GM18499 (cell line): ENCODE measurements at regions not wholly inside any gene's neighbourhood (a gene's known extent, or its start where the extent isn't known, plus 50 kb on each side); places are given as distances from the start of the nearest gene placed in this dataset.

Experiments
- ATAC-seq: cut with Tn5 transposase; IDR thresholded peaks from one replicate; pipeline ENCODE4 v1.9.1; 2021; ENCODE audit warnings: moderate number of reproducible peaks; ENCODE audit not compliant: insufficient read depth, unreplicated experiment

- no peak for ATAC-seq
Observed at GRCh38 chr11:80532633-80533232, 1091.9 kb upstream of the TENM4 start.

GRCh38 chr11:80529726-80530125 lies 1088.9 kb upstream of the TENM4 start:
- no peak for ATAC-seq

GRCh38 chr11:80525663-80526405 lies 1085.0 kb upstream of the TENM4 start:
- ATAC-seq: no peak

- no peak for ATAC-seq
Observed at GRCh38 chr11:80524349-80524748, 1083.5 kb upstream of the TENM4 start.

GRCh38 chr11:80523057-80523456 lies 1082.2 kb upstream of the TENM4 start:
- ATAC-seq: no peak

GRCh38 chr11:80521592-80521991 lies 1080.8 kb upstream of the TENM4 start:
- ATAC-seq: no peak

GRCh38 chr11:80520507-80520887 lies 1079.7 kb upstream of the TENM4 start:
- ATAC-seq: no peak

GRCh38 chr11:80519596-80520506 lies 1079.0 kb upstream of the TENM4 start:
- no peak for ATAC-seq

GRCh38 chr11:80517701-80518100 lies 1076.9 kb upstream of the TENM4 start:
- no peak for ATAC-seq

- ATAC-seq: no peak
Observed at GRCh38 chr11:80515097-80515496, 1074.3 kb upstream of the TENM4 start.

- no peak for ATAC-seq
Observed at GRCh38 chr11:80512491-80512890, 1071.7 kb upstream of the TENM4 start.

- no peak for ATAC-seq
Observed at GRCh38 chr11:80505771-80506170, 1064.9 kb upstream of the TENM4 start.

- ATAC-seq: no peak
Observed at GRCh38 chr11:80503990-80504389, 1063.2 kb upstream of the TENM4 start.

GRCh38 chr11:80502511-80502910 lies 1061.7 kb upstream of the TENM4 start:
- no peak for ATAC-seq

GRCh38 chr11:80495116-80495515 lies 1054.3 kb upstream of the TENM4 start:
- no peak for ATAC-seq

- no peak for ATAC-seq
Observed at GRCh38 chr11:80487952-80488351, 1047.1 kb upstream of the TENM4 start.

GRCh38 chr11:80486678-80487077 lies 1045.8 kb upstream of the TENM4 start:
- ATAC-seq: no peak

- ATAC-seq: no peak
Observed at GRCh38 chr11:80477178-80477577, 1036.3 kb upstream of the TENM4 start.

- ATAC-seq: peak; percentile 56
Observed at GRCh38 chr11:80473562-80473961, 1032.7 kb upstream of the TENM4 start.

- no peak for ATAC-seq
Observed at GRCh38 chr11:80469871-80470270, 1029.0 kb upstream of the TENM4 start.

- ATAC-seq: no peak
Observed at GRCh38 chr11:80466570-80466969, 1025.7 kb upstream of the TENM4 start.
